GM19452 (cell line): ENCODE measurements at regions not wholly inside any gene's neighbourhood (a gene's known extent, or its start where the extent isn't known, plus 50 kb on each side); places are given as distances from the start of the nearest gene placed in this dataset.

ENCODE experiments used
- ATAC-seq: cut with Tn5 transposase; IDR thresholded peaks from one replicate; pipeline ENCODE4 v1.9.1; 2021; ENCODE audit not compliant: unreplicated experiment

DNA sequence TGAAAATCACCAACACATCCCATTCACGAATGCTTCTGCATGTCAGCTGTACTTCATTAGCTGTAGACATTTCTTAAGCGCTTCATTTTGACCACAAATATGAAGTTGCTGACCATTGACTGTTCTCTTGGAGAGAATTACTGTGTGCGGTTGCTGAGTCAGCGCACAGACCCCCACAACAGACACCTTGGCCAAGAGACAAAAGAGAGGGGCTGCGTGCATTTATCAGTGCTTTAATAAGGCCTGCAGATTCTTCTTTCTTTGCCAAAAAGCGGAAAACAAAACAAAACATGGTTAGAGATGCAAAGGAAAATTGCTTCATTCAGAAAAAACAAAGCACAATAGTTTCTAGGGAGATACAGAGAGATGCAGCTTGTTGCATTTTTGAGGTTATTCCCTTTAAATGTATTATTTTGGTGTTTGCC lies 174.7 kb downstream of the ACKR3 start:
- no peak for ATAC-seq

DNA sequence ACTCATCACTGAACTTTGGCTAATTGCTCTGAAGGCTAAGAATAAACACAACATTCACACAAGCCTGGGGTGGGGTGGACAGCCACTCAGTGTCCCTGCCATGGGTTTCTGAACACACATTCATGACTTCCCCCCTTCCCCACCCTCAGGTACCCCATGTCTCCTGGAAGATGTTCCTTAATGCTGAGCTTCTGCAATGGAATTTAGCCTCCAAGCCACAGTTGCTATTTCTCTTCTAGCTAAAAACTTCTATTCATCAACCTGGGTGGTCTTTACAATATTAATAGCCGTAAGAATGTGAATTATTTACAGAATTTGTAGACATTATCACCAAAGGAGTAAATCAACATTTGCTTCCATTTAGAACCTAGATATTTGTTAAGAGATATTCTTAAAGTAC lies 175.1 kb downstream of the ACKR3 start:
- ATAC-seq: no peak

DNA sequence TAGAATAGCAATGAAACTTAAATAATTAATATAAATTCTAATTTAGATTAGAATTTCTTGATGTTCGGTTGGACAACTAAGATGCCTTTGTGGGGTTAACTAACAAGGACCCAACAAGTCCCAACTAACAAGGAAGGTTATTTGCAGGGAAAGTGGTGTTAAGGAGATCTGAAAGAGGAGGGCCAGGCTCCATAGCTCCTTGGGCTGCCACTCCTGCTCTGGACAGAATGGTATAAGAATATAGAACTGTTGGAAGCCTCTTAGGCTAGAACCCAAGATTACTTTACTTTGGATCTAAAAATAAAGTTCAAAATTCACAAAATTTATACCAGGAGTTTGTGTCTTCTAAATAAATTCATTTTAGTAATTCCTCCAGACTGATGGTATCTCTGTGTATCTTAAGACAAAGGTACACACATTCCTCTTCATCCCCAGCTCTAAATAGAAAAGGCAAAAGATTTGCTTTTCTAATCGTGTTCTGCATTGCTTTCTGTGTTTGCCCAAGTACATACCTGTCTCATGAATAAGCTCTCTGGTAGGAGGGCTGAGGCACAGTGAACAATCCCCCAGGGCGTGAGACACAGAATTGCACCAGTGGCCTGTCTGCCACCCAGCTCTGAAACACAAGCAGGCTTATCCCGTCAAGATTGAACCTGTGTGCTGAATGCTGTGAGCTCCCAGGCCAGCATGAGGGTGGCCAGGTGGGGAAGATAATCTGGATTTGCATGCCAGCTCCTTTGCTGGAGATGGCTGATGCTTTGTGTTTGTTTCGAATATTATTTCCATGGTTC lies 176.0 kb downstream of the ACKR3 start:
- no peak for ATAC-seq

GRCh38 chr2:236746833-236747232 lies 177.2 kb downstream of the ACKR3 start:
- ATAC-seq: no peak

- no peak for ATAC-seq
Observed at GRCh38 chr2:236747426-236747825, 177.8 kb downstream of the ACKR3 start.

DNA sequence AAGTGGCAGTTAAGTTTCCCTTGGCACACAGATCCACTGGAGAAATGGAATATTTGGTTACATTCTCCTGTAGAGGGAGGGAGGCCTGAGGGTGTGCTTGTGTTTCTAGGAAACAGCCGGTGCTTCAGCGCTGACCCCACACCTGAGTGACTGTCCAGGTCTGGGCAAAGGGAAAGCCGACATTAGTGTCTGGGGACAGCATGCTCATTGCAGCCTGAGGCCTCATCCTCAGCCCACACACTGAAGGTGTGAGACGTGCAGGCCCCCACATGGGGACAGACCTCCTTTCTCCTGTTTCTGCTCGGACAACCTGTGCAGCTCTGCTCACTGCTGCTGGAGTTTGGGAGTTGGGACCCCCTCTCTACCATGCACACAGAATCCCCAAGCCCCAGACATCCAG lies 178.3 kb downstream of the ACKR3 start:
- ATAC-seq: no peak

- no peak for ATAC-seq
Observed at GRCh38 chr2:236748385-236748784, 178.8 kb downstream of the ACKR3 start.

DNA sequence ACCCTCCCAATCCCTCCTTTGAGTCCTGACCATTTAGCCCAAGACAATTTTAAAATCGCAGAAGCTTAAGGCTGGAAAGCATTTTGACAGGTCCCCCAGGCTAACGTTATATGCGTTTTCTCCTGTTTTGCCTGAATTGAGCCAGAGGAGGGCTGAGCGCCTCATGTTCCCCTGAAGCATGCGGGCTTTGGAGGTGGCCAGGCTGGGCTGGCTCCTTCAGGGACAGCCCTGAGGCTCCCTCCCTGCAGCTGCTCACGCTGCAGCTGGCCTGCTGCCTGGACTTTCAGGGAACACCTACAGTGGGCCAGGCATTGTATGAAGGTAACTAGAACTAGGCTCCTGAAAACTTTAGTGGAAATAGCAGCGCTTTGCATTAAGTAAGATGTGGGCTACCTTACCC lies 179.2 kb downstream of the ACKR3 start:
- ATAC-seq: no peak

- no peak for ATAC-seq
Observed at GRCh38 chr2:236749346-236749745, 179.7 kb downstream of the ACKR3 start.

DNA sequence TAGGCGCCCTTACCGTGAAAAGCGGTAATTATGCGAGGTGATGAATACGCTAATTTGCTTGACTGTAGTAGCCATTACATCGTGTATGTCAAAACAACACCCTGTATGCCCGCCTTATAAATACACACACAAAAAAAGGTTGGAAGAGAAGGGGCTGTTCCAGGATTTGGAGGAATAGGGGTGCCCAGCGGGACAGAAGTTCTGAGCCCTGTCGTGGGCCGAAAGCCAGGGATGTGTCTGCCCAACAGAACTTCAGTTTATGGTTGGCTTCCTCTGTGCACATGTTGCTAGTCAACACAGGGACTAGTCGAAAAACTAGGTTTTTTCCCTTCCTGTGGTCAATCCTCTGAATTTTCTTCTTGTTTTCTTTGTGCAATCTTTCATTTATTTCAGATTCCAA lies 182.5 kb downstream of the ACKR3 start:
- no peak for ATAC-seq

GRCh38 chr2:236753606-236754270 lies 184.1 kb downstream of the ACKR3 start:
- no peak for ATAC-seq

DNA sequence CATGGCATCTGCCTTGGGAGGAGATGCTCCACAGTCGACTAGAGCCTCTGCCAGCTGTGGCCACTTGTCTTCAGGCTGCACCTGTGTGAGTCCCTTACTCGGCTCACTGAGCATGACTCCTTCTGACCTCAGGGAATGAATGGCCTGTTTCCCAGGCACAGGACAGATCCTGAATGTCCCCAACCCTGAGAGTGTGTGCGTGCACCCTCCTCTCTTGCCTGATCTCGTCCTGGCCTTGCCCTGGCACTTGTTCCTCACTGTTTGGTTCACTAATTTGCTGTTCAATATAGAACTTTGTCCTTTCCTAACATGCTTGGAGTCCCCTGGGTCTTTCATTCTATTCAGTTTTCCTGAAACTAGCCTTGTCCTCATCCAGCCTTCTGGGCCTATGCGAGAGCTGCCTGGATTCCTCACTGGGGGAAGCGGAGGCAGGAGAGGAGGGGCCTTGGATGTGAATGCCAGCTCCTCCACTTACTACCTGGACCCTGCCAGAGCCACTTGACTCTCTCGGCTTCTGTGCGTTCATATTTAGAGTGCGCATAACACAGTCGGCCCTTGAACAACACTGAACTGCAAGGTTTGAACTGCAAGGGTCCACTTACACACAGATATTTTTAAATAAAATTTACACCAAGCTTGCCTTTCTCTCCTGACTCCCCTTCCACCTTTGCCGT lies 184.8 kb downstream of the ACKR3 start:
- ATAC-seq: no peak

GRCh38 chr2:236755278-236755840 lies 185.7 kb downstream of the ACKR3 start:
- ATAC-seq: no peak

DNA sequence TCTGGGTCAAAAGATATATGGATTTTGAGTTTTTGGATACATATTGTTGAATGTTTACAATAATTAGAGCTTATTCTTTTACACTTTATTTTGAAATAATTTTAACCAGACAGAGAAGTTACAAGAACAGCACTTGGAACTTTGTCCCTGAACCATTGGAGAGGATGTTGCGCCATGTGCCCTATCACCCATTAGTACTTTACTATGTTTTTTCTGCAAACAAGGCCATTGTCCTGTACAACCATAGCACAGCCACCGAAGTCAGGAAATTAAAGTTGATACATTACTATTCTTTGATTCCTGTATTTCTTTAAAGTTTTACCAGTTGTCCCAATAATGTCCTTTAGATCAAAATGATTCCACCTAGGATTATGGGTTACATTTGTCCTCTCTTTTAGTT lies 188.8 kb downstream of the ACKR3 start:
- ATAC-seq: no peak

GRCh38 chr2:236760246-236760645 lies 190.6 kb downstream of the ACKR3 start:
- no peak for ATAC-seq

DNA sequence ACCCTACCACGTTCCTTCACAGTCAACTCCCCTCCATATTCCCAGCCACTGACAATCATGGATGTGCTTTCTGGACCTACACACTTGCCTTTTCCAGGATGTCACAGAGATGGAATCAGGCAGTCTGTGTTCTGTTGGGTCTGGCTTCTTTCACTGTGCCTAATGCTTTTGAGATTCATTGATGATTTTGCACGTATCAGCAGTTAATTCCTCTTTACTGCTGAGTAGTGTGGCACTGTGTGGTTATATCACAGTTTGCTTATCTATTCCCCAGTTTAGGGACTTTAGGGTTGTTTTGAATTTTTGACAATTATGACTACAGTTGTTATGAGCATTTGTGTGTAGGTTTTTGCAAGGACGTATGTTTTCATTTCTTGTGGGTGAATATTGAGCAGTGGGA lies 191.7 kb downstream of the ACKR3 start:
- no peak for ATAC-seq

GRCh38 chr2:236762628-236763027 lies 193.0 kb downstream of the ACKR3 start:
- ATAC-seq: no peak

GRCh38 chr2:236763857-236764256 lies 194.2 kb downstream of the ACKR3 start:
- no peak for ATAC-seq

GRCh38 chr2:236764716-236765115 lies 195.1 kb downstream of the ACKR3 start:
- no peak for ATAC-seq

GRCh38 chr2:236765478-236765877 lies 195.9 kb downstream of the ACKR3 start:
- ATAC-seq: no peak

DNA sequence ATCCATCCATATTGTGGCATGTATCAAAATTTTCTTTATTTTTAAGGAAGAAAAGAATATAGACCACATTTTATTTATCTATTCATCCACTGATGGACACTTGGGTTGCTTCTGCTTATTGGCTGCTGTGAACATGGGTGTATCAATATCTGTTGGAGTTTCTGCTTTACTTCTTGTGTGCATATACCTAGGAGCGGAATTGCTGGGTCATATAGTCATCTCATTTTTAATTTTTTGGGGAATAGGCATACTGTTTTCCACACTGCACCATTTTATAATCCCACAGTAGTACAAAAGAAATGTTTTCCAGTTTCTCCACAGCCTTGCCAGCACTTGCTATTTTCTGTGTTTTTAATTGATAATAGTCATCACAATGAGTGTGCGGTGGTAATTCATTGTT lies 197.2 kb downstream of the ACKR3 start:
- ATAC-seq: no peak

DNA sequence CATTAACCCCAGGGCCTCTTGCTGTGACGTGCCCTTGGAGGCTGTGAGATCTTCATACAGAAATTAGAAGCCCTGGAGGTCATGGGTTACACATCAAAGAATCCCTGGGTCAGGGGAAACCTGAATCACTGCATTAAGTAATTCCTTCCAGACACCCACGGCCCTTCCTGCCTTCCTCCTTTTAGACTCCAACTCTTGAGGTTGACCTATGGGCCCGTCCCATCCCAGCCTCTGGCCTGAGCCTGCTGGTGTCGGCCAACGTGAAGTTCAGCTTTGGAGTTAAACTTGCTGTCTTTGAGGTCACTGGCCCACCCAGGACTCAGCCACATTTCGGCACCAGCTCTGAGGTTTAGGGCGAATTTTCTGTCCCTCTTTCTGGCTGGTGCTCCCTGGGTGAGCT lies 198.3 kb downstream of the ACKR3 start:
- no peak for ATAC-seq
